Pancreas (tissue), 10 donors: ENCODE measurements at regions not wholly inside any gene's neighbourhood (a gene's known extent, or its start where the extent isn't known, plus 50 kb on each side); places are given as distances from the start of the nearest gene placed in this dataset.

Experiments
- ATAC-seq, 4 donors: fragments of 200-7000 bp; cut with Tn5 transposase; one replicate each; pipeline versions ENCODE4 v1.8.0 to v1.9.1; 2020; ENCODE audit warnings: mild to moderate bottlenecking in 4 of 4, moderate library complexity in 4 of 4
- DNase-seq, 6 donors: peaks; one replicate each; pipeline ENCODE4 v3.0.0-alpha.2; 2020
- FAIRE-seq: peaks from 2 replicates; lab custom pipeline; 2012; peaks lifted over from hg19 to GRCh38; lab: Jason Lieb, UNC
- H3K27ac ChIP-seq, 4 donors: fragments of 200-600 bp; sonication (generic); 1 replicate in 3 of 4; 2 replicates in 1 of 4; pipeline versions ENCODE4 v1.5.0 to v1.8.0; 2020
- H3K27me3 ChIP-seq, 4 donors: fragments of 200-600 bp; one replicate each; pipeline ENCODE4 v1.8.0; 2021
- H3K36me3 ChIP-seq, 3 donors: fragments of 200-600 bp; sonication (generic) in 1 of 3; one replicate each; pipeline versions ENCODE4 v1.5.0 to v1.8.0; 2020 to 2021
- H3K4me1 ChIP-seq, 3 donors: fragments of 200-600 bp; one replicate each; pipeline ENCODE4 v1.8.0; 2021
- H3K4me3 ChIP-seq, 4 donors: fragments of 200-600 bp; sonication (generic) in 2 of 4; one replicate each; pipeline versions ENCODE4 v1.5.0 to v1.8.0; 2020 to 2021
- H3K9me3 ChIP-seq, 4 donors: fragments of 200-600 bp; one replicate each; pipeline ENCODE4 v1.8.0; 2021
- WGBS, 2 donors: extraction: QIAGEN DNeasy Blood & Tissue Kit; methylation state at CpG; one replicate each; pipeline ENCODE4 v1.1.7; 2013; 5-methylcytosine and 5-hydroxymethylcytosine counted together
- intact Hi-C, 3 donors: fragments of 100-400 bp; cut with DNase I; formaldehyde crosslinking; loops; one replicate each; pipeline versions ENCODE4 v1.11.1 to v1.14.2; 2022
- TF ChIP-seq, protein P1 (sequence below), 4 donors: fragments of 200-600 bp; sonication (generic) in 3 of 4; IDR thresholded peaks; one replicate each; pipeline versions ENCODE4 v1.5.0 to v1.8.0; 2021; ENCODE audit warnings: antibody characterized with exemption in 4 of 4
- donor health status: healthy with polysubstance abuse.
- donor health status: DM: no; HTN: no; CAD: no; lungs with moderate emphysema.
- donor health status: DM: no; HTN: no; CAD: no.
- donor health status: control.
- donor health status: control.
- donor health status: Bipolar disorder and iron deficiency.
- donor health status: DM: yes; HTN: yes; CAD: no.
- donor health status: DM: no; HTN: no; CAD: no.
- donor health status: DM: no; HTN: no; CAD: no.
- donor health status: DM: yes; HTN: yes; CAD: no.

DNA sequence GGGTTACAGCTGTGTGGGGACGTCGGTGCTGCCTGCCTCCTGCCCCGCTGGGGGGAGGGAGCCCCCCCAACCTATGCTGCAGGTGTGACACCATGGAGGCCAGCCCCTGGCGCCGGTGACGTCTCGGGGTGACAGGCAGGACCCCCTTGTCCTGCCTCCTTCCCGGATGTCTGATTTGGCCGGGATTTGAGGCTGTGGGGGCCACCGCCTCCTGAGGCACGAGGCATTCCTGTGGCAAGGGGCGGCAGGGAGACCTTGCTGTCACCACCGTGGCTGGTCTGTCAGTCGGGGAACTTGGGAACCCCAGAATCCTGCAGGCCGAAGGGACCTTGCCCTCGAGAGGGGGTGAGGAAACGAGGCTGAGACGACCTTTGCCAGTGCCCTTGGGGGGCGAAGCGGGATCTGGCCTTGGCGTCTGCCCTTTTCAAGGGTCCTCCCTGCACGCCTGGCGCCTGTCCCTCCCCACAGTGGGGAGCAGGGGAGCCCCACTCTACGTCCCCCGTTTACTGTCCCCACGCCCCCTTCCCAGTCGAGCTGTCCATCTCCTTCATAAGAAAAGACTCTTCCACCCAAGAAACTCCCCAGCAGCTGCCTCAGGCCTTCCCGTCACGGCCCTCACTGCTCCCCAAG lies 74.4 kb downstream of the METRNL start:
- Histone ChIP-seq H3K36me3 (no peaks in the 10 kb centered on the region), H3K9me3 (no peaks in the 10 kb centered on the region), H3K4me3 (no peak overlapping the region), H3K27ac (no peak overlapping the region), H3K27me3 (no peaks in the 10 kb centered on the region), H3K4me1 (no peaks in the 10 kb centered on the region)
- ATAC-seq (no peak), DNase-seq (no peak), FAIRE-seq (no peak)
- WGBS, 2 donors, result 69 to 76% methylated on average over 28 to 29 of the region's 29 CpGs
- intact Hi-C loops, result no loop called here
- TF ChIP-seq, protein P1, sequence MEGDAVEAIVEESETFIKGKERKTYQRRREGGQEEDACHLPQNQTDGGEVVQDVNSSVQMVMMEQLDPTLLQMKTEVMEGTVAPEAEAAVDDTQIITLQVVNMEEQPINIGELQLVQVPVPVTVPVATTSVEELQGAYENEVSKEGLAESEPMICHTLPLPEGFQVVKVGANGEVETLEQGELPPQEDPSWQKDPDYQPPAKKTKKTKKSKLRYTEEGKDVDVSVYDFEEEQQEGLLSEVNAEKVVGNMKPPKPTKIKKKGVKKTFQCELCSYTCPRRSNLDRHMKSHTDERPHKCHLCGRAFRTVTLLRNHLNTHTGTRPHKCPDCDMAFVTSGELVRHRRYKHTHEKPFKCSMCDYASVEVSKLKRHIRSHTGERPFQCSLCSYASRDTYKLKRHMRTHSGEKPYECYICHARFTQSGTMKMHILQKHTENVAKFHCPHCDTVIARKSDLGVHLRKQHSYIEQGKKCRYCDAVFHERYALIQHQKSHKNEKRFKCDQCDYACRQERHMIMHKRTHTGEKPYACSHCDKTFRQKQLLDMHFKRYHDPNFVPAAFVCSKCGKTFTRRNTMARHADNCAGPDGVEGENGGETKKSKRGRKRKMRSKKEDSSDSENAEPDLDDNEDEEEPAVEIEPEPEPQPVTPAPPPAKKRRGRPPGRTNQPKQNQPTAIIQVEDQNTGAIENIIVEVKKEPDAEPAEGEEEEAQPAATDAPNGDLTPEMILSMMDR (IDR thresholded peaks at IDR 0.05), result no peak

DNA sequence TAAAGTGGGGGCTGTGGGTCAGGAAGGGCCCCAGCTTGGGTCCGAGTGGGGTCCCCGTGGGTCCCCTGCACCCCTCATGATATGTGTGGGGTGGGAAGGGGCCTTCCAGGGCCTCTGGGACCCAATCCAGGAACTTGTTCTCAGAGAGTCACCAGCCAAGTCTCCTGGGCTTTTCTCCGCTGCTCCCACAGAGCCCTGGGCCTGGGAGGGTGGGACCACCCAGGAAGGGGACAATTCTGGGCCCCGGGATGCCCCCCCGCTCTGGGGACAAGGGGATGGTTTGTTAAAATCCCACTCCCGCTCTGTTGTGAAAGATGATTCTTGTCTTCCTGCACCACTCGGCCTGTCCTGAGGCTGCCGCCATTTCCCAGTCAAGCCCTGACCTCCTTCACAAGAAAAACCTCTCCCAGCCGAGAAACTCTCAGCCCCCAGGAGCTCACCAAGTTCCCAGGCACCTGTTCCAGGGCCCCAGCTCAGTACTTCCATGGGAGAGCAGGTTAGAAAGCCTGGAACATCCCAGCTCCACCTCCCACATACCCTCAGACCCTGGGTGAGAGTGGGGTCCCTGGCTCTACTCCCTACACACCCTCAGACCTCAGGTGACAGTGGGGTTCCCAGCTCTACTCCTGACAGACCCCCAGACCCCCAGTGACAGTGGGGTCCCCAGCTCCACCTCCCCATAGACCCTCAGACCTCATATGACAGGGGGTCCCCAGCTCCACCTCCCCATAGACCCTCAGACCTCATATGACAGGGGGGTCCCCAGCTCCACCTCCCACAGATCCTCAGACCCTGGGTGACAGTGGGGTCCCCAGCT lies 75.1 kb downstream of the METRNL start:
- WGBS, 2 donors, result 64 to 75% methylated on average over 9 of the region's 9 CpGs
- intact Hi-C loops, result no loop called here
- Histone ChIP-seq H3K4me1 (no peaks in the 10 kb centered on the region), H3K36me3 (no peaks in the 10 kb centered on the region), H3K27ac (no peak overlapping the region), H3K27me3 (no peaks in the 10 kb centered on the region), H3K4me3 (no peak overlapping the region), H3K9me3 (no peaks in the 10 kb centered on the region)
- TF ChIP-seq, protein P1 (IDR thresholded peaks at IDR 0.05), result no peak
- ATAC-seq (no peak), FAIRE-seq (no peak), DNase-seq (no peak)

DNA sequence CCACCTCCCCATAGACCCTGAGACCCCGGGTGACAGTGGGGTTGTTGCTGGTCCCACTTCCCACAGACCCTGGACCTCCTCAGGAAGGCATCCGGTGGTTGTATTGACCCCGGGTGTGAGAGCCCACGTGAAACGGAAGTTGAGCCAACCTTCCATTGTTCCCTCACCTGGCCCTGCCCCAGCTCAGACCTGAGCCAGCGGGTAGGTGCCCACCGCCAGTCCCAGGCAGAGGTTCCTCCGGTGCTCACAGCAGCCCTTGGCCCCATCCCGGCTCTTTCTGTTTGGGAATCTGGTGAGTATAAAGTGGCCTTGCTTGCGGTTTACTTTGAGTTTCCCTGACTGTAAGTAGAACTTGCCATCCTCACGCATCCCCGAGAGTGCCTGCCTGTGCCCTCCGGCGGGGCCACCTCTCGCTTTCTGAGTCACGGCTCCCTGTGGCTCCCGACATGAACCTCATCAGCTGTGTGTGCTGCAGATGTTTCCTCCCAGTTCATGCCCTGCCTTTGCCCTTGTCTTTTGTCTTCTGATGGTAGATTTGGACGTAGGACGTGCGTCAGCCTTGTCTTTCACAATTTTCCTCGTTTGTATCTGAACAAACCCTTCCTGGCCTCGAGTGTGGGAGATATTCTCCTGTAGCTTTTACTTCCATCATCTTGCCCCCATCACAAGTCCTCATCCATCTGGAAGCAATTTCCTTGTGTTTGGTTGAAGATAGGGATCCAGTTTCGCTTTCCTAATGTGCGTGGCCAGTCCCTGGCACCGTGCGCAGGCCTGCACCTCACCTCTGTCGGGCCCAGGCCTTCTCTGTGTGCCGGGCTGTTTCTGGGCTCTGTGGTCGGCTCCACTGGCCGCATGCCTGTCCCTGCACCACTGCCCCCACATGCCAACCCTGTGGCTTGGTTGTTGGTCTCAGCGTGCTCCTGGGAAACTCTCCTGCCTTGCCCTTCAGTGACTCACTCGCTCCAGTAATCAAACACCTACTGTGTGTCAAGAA lies 76.0 kb downstream of the METRNL start:
- no peak overlapping the region for H3K4me3 ChIP-seq
- H3K27me3 ChIP-seq, result no peaks in the 10 kb centered on the region
- H3K36me3 ChIP-seq, result no peaks in the 10 kb centered on the region
- H3K4me1 ChIP-seq, result no peaks in the 10 kb centered on the region
- intact Hi-C loops, result no loop called here
- no peak overlapping the region for H3K27ac ChIP-seq
- TF ChIP-seq, protein P1 (IDR thresholded peaks at IDR 0.05), result no peak
- WGBS, 2 donors, result 72 to 79% methylated on average over 32 of the region's 32 CpGs
- no peaks in the 10 kb centered on the region for H3K9me3 ChIP-seq
- peak in 1 of 4 donors; percentile 21 for ATAC-seq
- no peak for DNase-seq
- no peak for FAIRE-seq

DNA sequence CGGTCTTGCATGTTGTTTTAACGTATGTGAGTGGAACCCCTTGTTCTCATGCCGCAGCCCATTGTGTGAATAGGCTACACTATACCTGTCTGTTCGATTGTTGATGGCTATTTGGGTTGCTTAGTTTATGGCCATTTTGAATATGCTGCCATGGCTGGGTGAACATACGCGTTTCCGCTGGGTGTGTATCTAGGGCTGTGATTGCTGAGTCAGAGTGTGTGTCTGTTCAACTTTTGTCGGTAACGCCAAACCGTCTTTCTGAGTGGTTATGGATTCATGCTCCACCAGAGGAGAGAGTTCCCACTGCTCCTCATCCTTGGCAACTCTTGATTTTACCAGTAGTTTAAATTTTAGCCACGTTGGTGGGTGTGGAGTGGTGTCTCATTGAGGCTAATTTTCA lies 77.0 kb downstream of the METRNL start:
- ATAC-seq (no peak), FAIRE-seq (no peak), DNase-seq (no peak)
- Histone ChIP-seq H3K9me3 (no peaks in the 10 kb centered on the region), H3K36me3 (no peaks in the 10 kb centered on the region), H3K27me3 (no peaks in the 10 kb centered on the region), H3K27ac (no peak overlapping the region), H3K4me3 (no peak overlapping the region), H3K4me1 (no peaks in the 10 kb centered on the region)
- TF ChIP-seq, protein P1 (IDR thresholded peaks at IDR 0.05), result no peak
- WGBS, 2 donors, result 84 to 88% methylated on average over 11 of the region's 11 CpGs
- intact Hi-C loops, result no loop called here
